Amniotic stem cell (primary cell): ENCODE measurements at regions not wholly inside any gene's neighbourhood (a gene's known extent, or its start where the extent isn't known, plus 50 kb on each side); places are given as distances from the start of the nearest gene placed in this dataset.
A peak's percentile ranks its signal among the peaks of the same experiment; 100 is the strongest.

Source experiments
- DNase-seq: peaks from one replicate; lab custom pipeline; 2025; lab: John Stamatoyannopoulos, UW

- no peak for DNase-seq
These were observed 514.1 kb downstream of the TENT5A start for GRCh38 chr6:81238390-81238789.

- DNase-seq, result no peak
These were observed 515.3 kb downstream of the TENT5A start for GRCh38 chr6:81237226-81237625.

- DNase-seq, result no peak
These were observed 517.0 kb downstream of the TENT5A start for GRCh38 chr6:81235512-81235911.

- DNase-seq, result no peak
These were observed 518.5 kb downstream of the TENT5A start for GRCh38 chr6:81233990-81234389.

GRCh38 chr6:81228912-81229555 is 523.4 kb downstream of the TENT5A start:
- no peak for DNase-seq

GRCh38 chr6:81226957-81227356 is 525.5 kb downstream of the TENT5A start:
- no peak for DNase-seq

GRCh38 chr6:81216668-81217067 is 535.8 kb downstream of the TENT5A start:
- no peak for DNase-seq

GRCh38 chr6:81215092-81215432 is 537.4 kb downstream of the TENT5A start:
- DNase-seq, result no peak

GRCh38 chr6:81214414-81215091 is 537.9 kb downstream of the TENT5A start:
- no peak for DNase-seq

GRCh38 chr6:81204731-81205130 is 547.8 kb downstream of the TENT5A start:
- no peak for DNase-seq

GRCh38 chr6:81194374-81194773 is 558.1 kb downstream of the TENT5A start:
- no peak for DNase-seq

- DNase-seq, result peak; percentile 11
These were observed 580.3 kb downstream of the TENT5A start for GRCh38 chr6:81172056-81172740.

- no peak for DNase-seq
These were observed 583.3 kb downstream of the TENT5A start for GRCh38 chr6:81169166-81169565.

- DNase-seq, result peak; percentile 3
These were observed 585.7 kb downstream of the TENT5A start for GRCh38 chr6:81166770-81167169.

- no peak for DNase-seq
These were observed 593.5 kb downstream of the TENT5A start for GRCh38 chr6:81158956-81159355.

GRCh38 chr6:81148751-81149150 is 603.7 kb downstream of the TENT5A start:
- DNase-seq, result no peak

GRCh38 chr6:81145506-81145905 is 607.0 kb downstream of the TENT5A start:
- DNase-seq, result no peak

- no peak for DNase-seq
These were observed 608.1 kb downstream of the TENT5A start for GRCh38 chr6:81144346-81144745.

GRCh38 chr6:81138236-81138635 is 614.2 kb downstream of the TENT5A start:
- DNase-seq, result no peak

GRCh38 chr6:81130969-81131368 is 621.5 kb downstream of the TENT5A start:
- no peak for DNase-seq

- no peak for DNase-seq
These were observed 622.4 kb downstream of the TENT5A start for GRCh38 chr6:81130061-81130460.

- DNase-seq, result no peak
These were observed 623.8 kb downstream of the TENT5A start for GRCh38 chr6:81128671-81129070.

- no peak for DNase-seq
These were observed 626.3 kb downstream of the TENT5A start for GRCh38 chr6:81126150-81126549.
